Erythroblast (primary cell): ENCODE measurements at regions not wholly inside any gene's neighbourhood (a gene's known extent, or its start where the extent isn't known, plus 50 kb on each side); places are given as distances from the start of the nearest gene placed in this dataset.

Experiments used
- GATA1 ChIP-seq: IDR thresholded peaks from 2 replicates; pipeline ENCODE4 v1.6.1; 2011; ENCODE audit warnings: low read depth, mild to moderate bottlenecking, control low read depth, low read length, moderate library complexity
- POLR2A ChIP-seq: IDR thresholded peaks from 2 replicates; pipeline ENCODE4 v1.6.1; 2011; ENCODE audit warnings: mild to moderate bottlenecking, low read length

- TF ChIP-seq POLR2A (no peak), GATA1 (no peak)
Observed at GRCh38 chr13:58994777-58995176, 1169.0 kb downstream of the DIAPH3 start.
